Activated T-cell treated with anti-CD3 and anti-CD28 coated beads for 24 hours (primary cell): ENCODE measurements at regions not wholly inside any gene's neighbourhood (a gene's known extent, or its start where the extent isn't known, plus 50 kb on each side); places are given as distances from the start of the nearest gene placed in this dataset.
"Not testable (repeated sequence)": the region's sequence is repeated elsewhere in the genome, so short reads cannot be mapped to it uniquely, and the experiment has no call there.

Experiments
- DNase-seq: peaks from one replicate; pipeline ENCODE4 v3.0.0-alpha.2; 2020; ENCODE audit warnings: low read depth

DNA sequence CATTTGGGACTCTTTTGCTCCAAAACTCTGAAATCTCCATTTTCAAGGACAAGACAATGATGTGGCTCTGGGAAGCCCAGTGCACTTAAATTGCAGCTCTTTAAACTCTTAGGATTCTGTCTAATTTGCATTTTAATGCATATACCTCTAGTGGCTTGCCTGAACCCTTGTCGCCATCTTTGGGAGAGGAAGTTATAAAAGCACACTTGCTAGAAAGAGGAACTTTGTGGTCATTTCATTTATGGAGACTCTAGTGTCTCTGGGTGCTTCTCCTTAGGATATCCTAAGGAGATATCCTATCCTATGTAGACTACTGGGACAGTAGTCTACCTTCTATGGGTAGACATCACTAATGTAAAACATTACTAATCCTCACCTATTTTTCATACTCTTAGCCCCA is 77.3 kb upstream of the SLC1A3 start:
- no peak for DNase-seq

DNA sequence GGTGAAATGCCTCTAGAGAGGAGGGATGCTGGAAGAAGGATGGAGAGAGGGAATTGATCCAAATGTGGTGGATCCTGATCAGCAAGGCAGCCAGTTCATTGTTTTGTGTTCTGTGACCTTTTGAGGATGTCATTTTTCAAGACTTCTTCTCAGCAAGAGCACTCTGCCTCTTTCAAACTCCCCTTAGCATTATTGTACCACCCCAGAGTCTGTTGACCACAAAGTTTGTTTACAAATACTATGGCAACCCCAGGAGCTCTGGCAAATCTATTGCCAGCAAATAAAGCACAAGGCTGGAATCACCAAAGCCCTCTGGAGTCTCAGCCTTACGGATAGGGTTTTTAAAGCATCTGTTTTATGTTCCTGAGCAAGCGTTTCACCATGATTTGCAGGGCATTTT is 76.2 kb upstream of the SLC1A3 start:
- DNase-seq = no peak

DNA sequence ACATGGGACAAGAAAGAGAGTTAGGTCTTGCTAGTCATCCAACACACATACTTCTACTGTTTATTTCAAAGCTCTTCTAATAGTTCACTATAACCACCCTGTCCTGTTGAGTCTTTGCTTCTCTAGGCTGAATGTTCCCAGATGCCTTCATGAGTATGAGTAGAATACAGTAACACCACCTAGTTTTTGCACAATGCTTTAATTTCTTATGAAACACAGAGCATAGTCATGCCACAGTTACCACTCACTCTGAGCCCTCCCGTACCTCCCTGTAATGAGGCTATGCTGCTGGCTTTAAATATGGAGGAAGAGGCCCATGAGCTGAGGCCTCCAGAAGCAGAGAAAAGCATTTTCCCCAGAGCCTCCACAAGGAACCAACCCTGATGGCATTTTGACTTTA is 75.0 kb upstream of the SLC1A3 start:
- no peak for DNase-seq

DNA sequence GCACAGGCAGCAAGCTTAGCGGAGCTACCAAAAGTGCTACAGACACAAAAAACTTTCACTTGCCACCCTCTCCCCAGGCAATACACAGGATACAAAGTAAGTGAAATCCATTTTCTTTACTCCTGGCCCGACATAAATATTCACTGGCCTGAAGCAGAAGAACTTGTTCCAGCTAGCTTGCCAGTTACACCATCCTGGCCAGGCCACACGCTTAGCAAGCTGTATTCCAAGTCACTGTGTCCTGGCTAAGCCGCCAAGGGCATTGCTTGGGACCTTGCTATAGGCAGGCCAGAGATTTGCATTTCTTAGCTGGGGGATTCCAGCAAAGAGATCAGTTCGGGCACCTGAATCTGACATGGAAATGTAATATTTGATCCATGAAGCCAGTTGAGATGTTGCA is 71.0 kb upstream of the SLC1A3 start:
- DNase-seq = no peak

DNA sequence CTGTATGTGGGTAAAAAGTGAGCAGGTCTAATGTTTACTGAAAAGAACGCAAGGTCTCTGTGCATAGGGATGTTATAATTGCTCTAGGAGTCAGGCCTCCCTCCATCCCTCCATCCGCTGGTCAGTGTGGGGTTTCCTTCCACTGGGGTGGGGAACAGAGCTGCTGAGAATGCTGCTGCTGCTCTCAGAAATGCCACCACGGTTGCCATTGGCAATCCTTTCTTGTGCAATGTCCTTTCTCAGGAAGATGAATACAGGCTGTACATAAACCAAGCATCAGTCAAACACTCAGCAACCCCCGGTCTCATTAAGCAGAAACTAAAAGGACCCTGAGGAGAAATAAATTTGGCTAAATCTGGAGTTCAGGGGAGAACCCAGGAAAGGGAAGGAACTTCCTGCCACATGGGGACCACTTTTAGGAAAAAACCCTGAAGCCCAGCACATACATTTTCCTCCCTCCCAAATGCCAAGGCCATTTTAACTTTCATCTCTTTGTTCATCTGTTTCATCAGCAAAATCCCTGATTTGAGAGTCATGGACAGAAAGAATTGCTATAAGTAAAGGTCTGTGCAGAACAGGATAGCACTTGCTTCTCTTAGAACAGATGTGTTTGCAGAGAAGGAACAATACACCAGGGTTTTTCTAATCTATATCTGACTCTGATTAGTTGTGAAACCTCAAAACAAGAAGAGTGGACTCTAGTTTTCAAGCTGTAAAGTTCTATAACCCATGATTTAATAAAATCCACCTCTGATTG is 70.4 kb upstream of the SLC1A3 start:
- no peak for DNase-seq

DNA sequence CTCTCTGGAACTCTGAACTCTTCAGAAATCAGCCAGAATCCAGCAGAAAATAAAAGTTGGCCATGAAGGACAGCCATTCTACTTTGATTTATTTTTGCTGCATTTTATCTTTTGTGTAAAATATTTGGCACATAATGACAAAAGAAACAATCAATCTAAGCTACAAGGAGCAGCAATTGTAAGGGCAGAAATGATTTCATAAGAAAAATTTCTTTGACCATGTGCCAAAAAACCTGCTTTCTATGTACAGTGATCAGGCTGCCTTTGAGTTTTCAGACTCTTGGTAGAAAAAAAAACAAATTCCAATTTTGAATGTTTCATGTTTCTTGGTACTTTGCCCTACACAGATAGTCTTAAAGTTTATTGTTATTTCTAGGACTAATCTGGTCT is 69.8 kb upstream of the SLC1A3 start:
- DNase-seq = no peak

DNA sequence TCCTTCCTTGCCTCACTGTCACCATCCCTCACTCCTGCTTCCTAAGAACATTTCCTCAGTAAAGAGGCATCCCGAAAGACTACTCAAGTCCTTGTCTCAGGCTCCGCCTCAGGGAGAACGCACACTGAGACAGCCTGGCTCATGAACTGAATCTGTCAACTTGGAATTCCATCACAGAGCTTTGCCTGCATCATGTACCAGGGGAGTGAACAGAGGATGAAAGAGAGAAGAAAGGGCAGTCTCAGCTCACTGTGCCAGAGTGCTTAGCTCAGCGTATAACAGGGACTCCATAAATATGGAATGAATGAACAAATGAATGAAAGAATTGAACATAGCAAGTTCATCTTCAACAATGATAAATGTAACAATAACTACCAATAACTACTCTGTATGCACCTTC is 68.7 kb upstream of the SLC1A3 start:
- no peak for DNase-seq

DNA sequence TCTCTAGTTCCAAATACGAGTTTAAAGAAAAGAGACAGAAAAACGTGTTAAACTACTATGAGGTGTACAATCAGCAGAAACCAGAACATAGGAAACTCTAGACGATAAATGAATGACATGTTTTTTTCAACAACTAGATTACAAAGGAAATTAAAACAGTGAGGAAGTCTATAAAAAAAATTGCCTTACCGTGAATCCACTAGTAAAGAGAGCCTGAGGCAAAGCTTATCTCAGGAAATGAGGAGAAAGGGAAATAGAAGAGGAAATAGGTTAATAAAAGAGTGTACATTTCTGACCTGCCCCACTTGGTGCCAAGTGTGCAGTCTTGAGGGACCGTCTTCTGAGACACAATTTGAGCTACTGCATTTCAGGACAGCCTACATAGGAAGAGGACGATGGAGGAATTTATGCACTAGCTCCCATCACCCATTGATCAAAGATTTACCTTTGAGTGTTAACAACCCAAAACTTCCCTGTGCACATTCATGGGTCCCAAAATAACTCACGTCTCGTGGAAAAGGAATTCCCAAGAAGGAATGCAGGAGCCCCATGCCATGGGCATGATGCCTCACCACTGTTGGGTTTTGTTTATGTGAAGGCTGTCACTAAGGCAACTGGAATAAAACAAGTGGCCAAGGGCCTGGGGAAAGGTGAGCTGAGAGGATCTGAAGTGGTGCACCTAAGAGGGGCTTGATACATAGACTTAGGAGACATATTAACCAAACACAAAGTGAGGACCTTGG is 53.6 kb upstream of the SLC1A3 start:
- no peak for DNase-seq

DNA sequence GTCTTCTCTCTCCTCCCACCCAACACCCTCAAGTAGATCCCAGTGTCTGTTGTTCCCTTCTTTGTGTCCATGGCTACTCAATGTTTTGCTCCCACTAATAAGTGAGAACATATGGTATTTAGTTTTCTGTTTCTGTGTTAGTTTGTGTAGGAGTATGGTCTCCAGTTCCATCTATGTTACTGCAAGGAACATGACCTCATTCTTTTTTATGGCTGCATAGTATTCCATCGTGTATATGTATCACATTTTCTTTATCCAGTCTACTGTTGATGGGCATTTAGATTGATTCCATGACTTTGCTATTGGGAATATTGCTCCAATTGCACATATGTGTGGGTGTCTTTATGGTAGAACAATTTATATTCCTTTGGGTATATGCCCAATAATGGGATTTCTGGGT is 51.4 kb upstream of the SLC1A3 start:
- not testable (repeated sequence) for DNase-seq
